Neural crest cell (in vitro differentiated cells): ENCODE measurements at regions not wholly inside any gene's neighbourhood (a gene's known extent, or its start where the extent isn't known, plus 50 kb on each side); places are given as distances from the start of the nearest gene placed in this dataset.

Experiments
- DNase-seq: peaks from one replicate; pipeline ENCODE4 v3.0.0; 2021; ENCODE audit warnings: low read depth, mixed read lengths, low spot score
- H3K27ac Mint-ChIP-seq: one replicate; pipeline ENCODE4 v1.8.0; 2021; ENCODE audit warnings: mild to moderate bottlenecking, mixed read lengths; ENCODE audit not compliant: unreplicated experiment
- H3K27me3 Mint-ChIP-seq: 2 replicates; pipeline ENCODE4 v1.8.0; 2021; ENCODE audit warnings: low read depth, mild to moderate bottlenecking, mixed read lengths
- H3K36me3 Mint-ChIP-seq: 2 replicates; pipeline ENCODE4 v1.8.0; 2021; ENCODE audit warnings: low read depth, mild to moderate bottlenecking, mixed read lengths
- H3K4me1 Mint-ChIP-seq: 2 replicates; pipeline ENCODE4 v1.8.0; 2021; ENCODE audit warnings: mixed read lengths
- H3K4me3 Mint-ChIP-seq: one replicate; pipeline ENCODE4 v1.8.0; 2021; ENCODE audit warnings: mild to moderate bottlenecking, mixed read lengths
- H3K9me3 Mint-ChIP-seq: 2 replicates; pipeline ENCODE4 v1.8.0; 2021; ENCODE audit warnings: mixed read lengths
- CTCF ChIP-seq: fragments of 200-600 bp; sonication (generic); conservative IDR thresholded peaks from 2 replicates; pipeline ENCODE4 v1.5.0; 2021; ENCODE audit warnings: antibody characterized with exemption, mild to moderate bottlenecking

GRCh38 chr1:168431882-168432281 is 111.9 kb downstream of the XCL2 start:
- DNase-seq = no peak
- H3K27me3 Mint-ChIP-seq = peaks cover 3% of the 10 kb centered on the region
- no peak for TF ChIP-seq CTCF
- H3K4me3 Mint-ChIP-seq = no peak overlapping the region
- no peaks in the 10 kb centered on the region for H3K9me3 Mint-ChIP-seq
- H3K4me1 Mint-ChIP-seq = peaks cover 6% of the 10 kb centered on the region
- H3K36me3 Mint-ChIP-seq = no peaks in the 10 kb centered on the region
- no peak overlapping the region for H3K27ac Mint-ChIP-seq

- Mint-ChIP-seq H3K9me3 (no peaks in the 10 kb centered on the region), H3K27ac (peak overlapping the region; percentile 71), H3K4me1 (peaks cover 6% of the 10 kb centered on the region), H3K36me3 (no peaks in the 10 kb centered on the region), H3K27me3 (peaks cover 3% of the 10 kb centered on the region), H3K4me3 (no peak overlapping the region)
- no peak for DNase-seq
- no peak for TF ChIP-seq CTCF
Measured at GRCh38 chr1:168430321-168430720, 113.5 kb downstream of the XCL2 start.

- Mint-ChIP-seq H3K27ac (peak overlapping the region; percentile 54), H3K4me3 (no peak overlapping the region), H3K4me1 (peaks cover 6% of the 10 kb centered on the region), H3K27me3 (no peaks in the 10 kb centered on the region), H3K9me3 (no peaks in the 10 kb centered on the region), H3K36me3 (peaks cover 1% of the 10 kb centered on the region)
- TF ChIP-seq CTCF = no peak
- no peak for DNase-seq
Measured at GRCh38 chr1:168428063-168428731, 115.6 kb downstream of the XCL2 start.

- Mint-ChIP-seq H3K27me3 (no peaks in the 10 kb centered on the region), H3K4me3 (no peak overlapping the region), H3K4me1 (peaks cover 6% of the 10 kb centered on the region), H3K27ac (no peak overlapping the region), H3K9me3 (no peaks in the 10 kb centered on the region), H3K36me3 (peaks cover 3% of the 10 kb centered on the region)
- no peak for TF ChIP-seq CTCF
- no peak for DNase-seq
Measured at GRCh38 chr1:168427051-168427450, 116.7 kb downstream of the XCL2 start.

- DNase-seq = no peak
- Mint-ChIP-seq H3K27ac (no peak overlapping the region), H3K27me3 (no peaks in the 10 kb centered on the region), H3K9me3 (no peaks in the 10 kb centered on the region), H3K4me1 (no peaks in the 10 kb centered on the region), H3K36me3 (peaks cover 3% of the 10 kb centered on the region), H3K4me3 (no peak overlapping the region)
- TF ChIP-seq CTCF = no peak
Measured at GRCh38 chr1:168424281-168424680, 119.5 kb downstream of the XCL2 start.
